ENCODE measurements at regions not wholly inside any gene's neighbourhood (a gene's known extent, or its start where the extent isn't known, plus 50 kb on each side); places are given as distances from the start of the nearest gene placed in this dataset.

DNA sequence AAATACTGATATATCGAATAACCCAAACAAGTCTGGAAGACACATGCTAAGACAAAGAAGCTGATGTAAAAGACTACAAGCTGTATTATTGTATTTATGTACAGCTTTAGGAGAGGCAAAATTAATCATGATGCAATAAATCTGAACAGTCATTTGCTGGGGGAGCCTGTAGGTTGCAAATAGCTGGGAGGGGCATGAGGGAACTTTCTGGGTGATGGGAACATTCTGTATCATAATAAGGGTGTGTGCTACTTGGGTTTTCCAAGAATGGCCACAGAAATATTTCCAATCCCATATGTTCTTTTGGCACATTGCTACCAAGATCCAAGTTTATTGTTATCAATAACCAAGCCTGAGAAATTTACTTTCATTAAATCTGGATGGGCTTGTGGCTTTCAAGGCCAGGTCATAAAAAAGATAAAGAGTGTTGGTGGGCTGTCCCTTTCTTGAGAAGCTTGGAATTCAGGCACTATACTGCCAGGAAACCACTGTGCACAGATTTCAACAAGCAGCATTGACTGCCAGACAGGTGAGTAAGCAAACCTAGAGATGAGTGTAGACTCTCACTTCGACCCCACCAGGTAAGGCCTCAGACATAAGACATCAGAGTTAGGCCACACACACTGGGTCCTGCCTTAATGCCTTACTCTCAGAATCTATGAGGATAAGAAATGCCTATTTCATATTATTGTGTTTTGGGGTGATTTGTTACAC lies 629.7 kb upstream of the FZD8 start:
- no peak for DNase-seq (ENCODE audit: low read depth)
- H3K4me3 ChIP-seq (ENCODE audit: low read depth, low read length) = no peak overlapping the region
- TF ChIP-seq, protein P1, sequence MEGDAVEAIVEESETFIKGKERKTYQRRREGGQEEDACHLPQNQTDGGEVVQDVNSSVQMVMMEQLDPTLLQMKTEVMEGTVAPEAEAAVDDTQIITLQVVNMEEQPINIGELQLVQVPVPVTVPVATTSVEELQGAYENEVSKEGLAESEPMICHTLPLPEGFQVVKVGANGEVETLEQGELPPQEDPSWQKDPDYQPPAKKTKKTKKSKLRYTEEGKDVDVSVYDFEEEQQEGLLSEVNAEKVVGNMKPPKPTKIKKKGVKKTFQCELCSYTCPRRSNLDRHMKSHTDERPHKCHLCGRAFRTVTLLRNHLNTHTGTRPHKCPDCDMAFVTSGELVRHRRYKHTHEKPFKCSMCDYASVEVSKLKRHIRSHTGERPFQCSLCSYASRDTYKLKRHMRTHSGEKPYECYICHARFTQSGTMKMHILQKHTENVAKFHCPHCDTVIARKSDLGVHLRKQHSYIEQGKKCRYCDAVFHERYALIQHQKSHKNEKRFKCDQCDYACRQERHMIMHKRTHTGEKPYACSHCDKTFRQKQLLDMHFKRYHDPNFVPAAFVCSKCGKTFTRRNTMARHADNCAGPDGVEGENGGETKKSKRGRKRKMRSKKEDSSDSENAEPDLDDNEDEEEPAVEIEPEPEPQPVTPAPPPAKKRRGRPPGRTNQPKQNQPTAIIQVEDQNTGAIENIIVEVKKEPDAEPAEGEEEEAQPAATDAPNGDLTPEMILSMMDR (IDR thresholded peaks at IDR 0.05; ENCODE audit: insufficient read depth, low read depth, low read length, missing control alignments) = no peak

DNA sequence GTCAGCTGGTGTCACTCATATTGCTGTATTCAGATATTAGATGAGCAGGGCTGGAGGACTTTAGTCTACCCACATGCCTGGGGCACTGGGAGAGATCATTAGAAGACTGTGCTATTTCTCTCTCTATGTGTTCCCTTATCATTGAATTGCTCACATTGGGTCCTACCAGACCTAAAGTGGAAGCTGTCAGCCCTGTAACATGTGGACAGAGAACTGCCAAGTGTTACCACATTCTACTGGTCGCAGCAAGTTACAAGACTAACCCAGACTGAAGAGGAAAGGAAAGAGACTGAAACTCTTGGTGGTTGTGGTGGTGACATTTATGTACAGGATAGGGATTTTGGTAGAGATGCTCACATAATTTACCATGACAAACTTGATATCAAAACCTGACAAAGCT lies 627.1 kb upstream of the FZD8 start:
- TF ChIP-seq, protein P1 (IDR thresholded peaks at IDR 0.05; ENCODE audit: insufficient read depth, low read depth, low read length, missing control alignments) = no peak
- no peak for DNase-seq (ENCODE audit: low read depth)
- no peak overlapping the region for H3K4me3 ChIP-seq (ENCODE audit: low read depth, low read length)

DNA sequence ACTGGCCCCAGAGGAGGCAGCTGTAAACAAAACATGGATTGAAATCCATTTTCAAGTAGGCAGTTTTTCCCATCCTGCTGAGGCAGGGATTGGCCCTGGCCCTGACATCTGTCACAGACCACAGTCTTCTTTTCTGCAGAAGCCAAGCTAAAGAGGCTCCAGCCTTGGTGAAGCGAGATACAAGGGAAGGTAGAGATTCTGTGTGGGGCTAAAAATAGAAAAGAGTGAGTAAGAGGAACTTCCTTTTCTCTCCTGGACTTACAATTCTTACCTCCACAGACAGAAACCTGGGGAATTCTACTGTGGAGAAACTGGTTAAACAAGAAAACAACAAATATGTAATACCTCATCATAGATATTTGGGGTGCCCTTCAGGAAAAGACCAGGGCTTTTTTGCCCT lies 624.8 kb upstream of the FZD8 start:
- no peak for DNase-seq (ENCODE audit: low read depth)
- TF ChIP-seq, protein P1 (IDR thresholded peaks at IDR 0.05; ENCODE audit: insufficient read depth, low read depth, low read length, missing control alignments) = no peak
- no peak overlapping the region for H3K4me3 ChIP-seq (ENCODE audit: low read depth, low read length)

DNA sequence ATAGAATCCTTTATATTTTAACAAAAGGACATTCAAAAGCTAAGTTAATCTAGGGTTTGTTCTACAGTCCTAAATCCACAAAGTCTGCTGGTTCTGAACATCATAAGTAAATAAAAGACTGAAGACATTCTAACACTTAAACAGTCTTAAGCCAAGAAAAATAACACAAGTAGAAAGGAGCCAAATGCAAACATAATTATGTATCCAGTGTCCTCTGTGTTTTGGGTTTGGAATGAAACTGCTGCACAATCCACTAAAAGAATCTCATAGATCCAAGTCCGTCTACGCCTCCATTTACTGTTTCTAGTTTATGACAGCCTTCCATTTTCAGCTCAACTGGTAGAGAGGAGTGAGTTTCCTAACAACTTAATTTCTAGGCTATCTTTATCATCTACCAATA lies 623.6 kb upstream of the FZD8 start:
- H3K4me3 ChIP-seq (ENCODE audit: low read depth, low read length) = no peak overlapping the region
- no peak for DNase-seq (ENCODE audit: low read depth)
- TF ChIP-seq, protein P1 (IDR thresholded peaks at IDR 0.05; ENCODE audit: insufficient read depth, low read depth, low read length, missing control alignments) = no peak

DNA sequence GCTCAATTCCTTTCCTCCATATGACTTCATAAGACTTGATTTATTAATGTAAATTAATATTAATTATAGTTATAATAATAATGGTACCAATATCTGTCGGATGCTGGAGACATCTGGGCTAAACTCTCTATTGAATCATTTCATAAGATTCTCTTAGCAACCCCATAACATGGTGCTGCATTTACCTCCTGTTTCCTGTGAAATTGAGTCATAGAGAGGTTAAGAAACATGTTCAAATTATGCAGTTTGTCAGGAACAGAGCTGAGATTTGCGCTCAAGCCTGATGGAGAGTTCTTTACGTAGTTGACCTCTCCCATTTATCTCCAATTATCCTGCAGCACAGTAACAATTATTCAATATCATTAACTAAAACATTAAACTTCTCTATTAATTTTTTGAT lies 621.8 kb upstream of the FZD8 start:
- TF ChIP-seq, protein P1 (IDR thresholded peaks at IDR 0.05; ENCODE audit: insufficient read depth, low read depth, low read length, missing control alignments) = no peak
- DNase-seq (ENCODE audit: low read depth) = no peak
- no peak overlapping the region for H3K4me3 ChIP-seq (ENCODE audit: low read depth, low read length)

DNA sequence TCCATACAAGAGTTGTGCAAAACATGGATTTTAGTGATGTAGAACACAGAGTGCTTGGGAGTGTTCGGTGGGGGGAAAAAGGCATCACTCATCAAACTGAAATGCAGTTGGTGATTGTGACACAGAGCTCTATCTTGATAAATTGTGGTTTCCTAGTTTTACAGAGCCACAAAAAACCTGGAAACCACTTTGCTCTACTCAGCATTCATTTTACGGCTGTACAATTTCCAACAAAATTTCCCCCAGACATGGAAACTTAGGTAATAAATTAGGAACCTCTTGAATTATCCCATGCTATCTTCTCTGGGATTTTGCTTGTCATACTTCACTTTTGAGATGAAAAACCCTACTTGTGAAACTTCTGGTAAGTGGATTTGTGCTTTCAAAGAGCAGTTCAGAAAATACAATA lies 614.9 kb upstream of the FZD8 start:
- TF ChIP-seq, protein P1 (IDR thresholded peaks at IDR 0.05; ENCODE audit: insufficient read depth, low read depth, low read length, missing control alignments) = no peak
- H3K4me3 ChIP-seq (ENCODE audit: low read depth, low read length) = no peak overlapping the region
- DNase-seq (ENCODE audit: low read depth) = no peak

DNA sequence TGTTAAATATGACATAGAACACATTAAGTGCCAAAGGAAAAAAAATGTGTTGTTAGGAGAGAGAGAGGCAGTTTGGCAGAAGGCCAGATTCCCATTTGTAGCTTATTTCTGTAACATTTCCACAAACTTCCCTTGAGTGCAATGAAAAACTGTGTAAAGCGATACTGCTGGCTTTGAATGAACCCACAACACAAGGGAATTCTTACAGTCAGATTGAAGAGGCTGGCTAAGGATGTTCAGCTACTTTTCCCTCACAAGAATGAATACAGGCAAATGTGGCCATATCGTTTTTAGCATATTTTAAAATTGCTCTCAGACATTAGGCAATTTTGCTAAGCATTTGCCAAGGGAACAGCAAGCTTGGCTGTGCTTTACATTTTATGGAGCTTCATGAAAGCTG lies 614.1 kb upstream of the FZD8 start:
- H3K4me3 ChIP-seq (ENCODE audit: low read depth, low read length) = no peak overlapping the region
- TF ChIP-seq, protein P1 (IDR thresholded peaks at IDR 0.05; ENCODE audit: insufficient read depth, low read depth, low read length, missing control alignments) = no peak
- DNase-seq (ENCODE audit: low read depth) = no peak
